GM19035 (cell line): ENCODE measurements at regions not wholly inside any gene's neighbourhood (a gene's known extent, or its start where the extent isn't known, plus 50 kb on each side); places are given as distances from the start of the nearest gene placed in this dataset.

Experiments
- ATAC-seq: cut with Tn5 transposase; IDR thresholded peaks from one replicate; pipeline ENCODE4 v1.9.1; 2021; ENCODE audit not compliant: unreplicated experiment

- no peak for ATAC-seq
Measured at GRCh38 chr9:126123927-126124326, 202.7 kb upstream of the MVB12B start.

- ATAC-seq = no peak
Measured at GRCh38 chr9:126125177-126125576, 201.5 kb upstream of the MVB12B start.

GRCh38 chr9:126125577-126125976, 201.1 kb upstream of the MVB12B start:
- ATAC-seq = no peak

- no peak for ATAC-seq
Measured at GRCh38 chr9:126125992-126126409, 200.6 kb upstream of the MVB12B start.

GRCh38 chr9:126126807-126127206, 199.8 kb upstream of the MVB12B start:
- no peak for ATAC-seq

- no peak for ATAC-seq
Measured at GRCh38 chr9:126127591-126127990, 199.0 kb upstream of the MVB12B start.

GRCh38 chr9:126128494-126129142, 198.0 kb upstream of the MVB12B start:
- no peak for ATAC-seq

GRCh38 chr9:126131066-126132010, 195.3 kb upstream of the MVB12B start:
- no peak for ATAC-seq

- no peak for ATAC-seq
Measured at GRCh38 chr9:126132746-126133145, 193.9 kb upstream of the MVB12B start.

GRCh38 chr9:126144196-126144595, 182.4 kb upstream of the MVB12B start:
- no peak for ATAC-seq

GRCh38 chr9:126144603-126145456, 181.8 kb upstream of the MVB12B start:
- no peak for ATAC-seq

- no peak for ATAC-seq
Measured at GRCh38 chr9:126145887-126146253, 180.8 kb upstream of the MVB12B start.

- ATAC-seq = no peak
Measured at GRCh38 chr9:126146254-126147145, 180.1 kb upstream of the MVB12B start.

GRCh38 chr9:126147186-126147935, 179.3 kb upstream of the MVB12B start:
- no peak for ATAC-seq

- no peak for ATAC-seq
Measured at GRCh38 chr9:126147936-126148870, 178.4 kb upstream of the MVB12B start.

GRCh38 chr9:126148994-126149393, 177.6 kb upstream of the MVB12B start:
- ATAC-seq = no peak

GRCh38 chr9:126149661-126150060, 177.0 kb upstream of the MVB12B start:
- ATAC-seq = no peak

- no peak for ATAC-seq
Measured at GRCh38 chr9:126150411-126151030, 176.1 kb upstream of the MVB12B start.
